NCI-H1436 (cell line): ENCODE measurements at regions not wholly inside any gene's neighbourhood (a gene's known extent, or its start where the extent isn't known, plus 50 kb on each side); places are given as distances from the start of the nearest gene placed in this dataset.
"Not testable (repeated sequence)": the region's sequence is repeated elsewhere in the genome, so short reads cannot be mapped to it uniquely, and the experiment has no call there.

Source experiments
- DNase-seq: peaks from one replicate; lab custom pipeline; 2025; lab: John Stamatoyannopoulos, UW

DNA sequence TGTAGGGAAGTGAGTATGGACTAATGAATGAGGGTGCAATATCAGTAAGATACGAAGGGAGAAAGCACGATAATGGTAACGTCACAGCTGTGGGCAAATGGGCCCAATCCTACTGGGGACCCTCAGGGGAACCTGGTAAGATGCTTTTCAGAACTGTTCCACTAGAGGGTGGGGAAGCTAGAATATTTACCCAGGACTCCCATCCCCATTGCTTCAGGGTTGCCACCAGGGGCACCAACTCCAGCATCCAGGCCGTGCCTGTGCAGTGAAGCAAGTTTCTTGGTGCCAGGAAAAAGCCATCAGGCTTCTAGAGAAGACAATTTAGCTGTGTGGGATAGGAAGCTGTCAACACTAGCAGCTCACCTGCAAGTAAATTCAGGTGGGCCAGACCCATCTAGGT lies 409.3 kb downstream of the AGTPBP1 start:
- DNase-seq = no peak

DNA sequence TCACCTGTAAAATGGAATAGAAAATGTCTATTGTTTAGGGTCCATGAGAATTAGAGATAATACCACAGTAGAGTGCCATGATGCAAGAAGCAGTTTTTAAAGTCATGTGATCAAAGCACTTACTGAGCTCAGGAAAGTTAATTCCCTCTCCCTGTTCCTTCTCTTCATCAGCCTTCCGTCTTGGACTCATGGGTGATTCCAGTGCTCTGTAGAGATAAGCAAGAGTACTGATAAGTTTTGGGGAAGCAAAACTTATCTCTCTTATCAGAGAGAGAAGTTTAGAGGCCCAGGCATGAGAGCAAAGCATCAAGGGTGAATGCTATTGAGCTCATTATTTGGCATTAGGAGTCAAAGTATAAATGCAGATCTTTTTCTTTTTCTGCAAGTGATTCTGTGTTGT lies 410.1 kb downstream of the AGTPBP1 start:
- no peak for DNase-seq

DNA sequence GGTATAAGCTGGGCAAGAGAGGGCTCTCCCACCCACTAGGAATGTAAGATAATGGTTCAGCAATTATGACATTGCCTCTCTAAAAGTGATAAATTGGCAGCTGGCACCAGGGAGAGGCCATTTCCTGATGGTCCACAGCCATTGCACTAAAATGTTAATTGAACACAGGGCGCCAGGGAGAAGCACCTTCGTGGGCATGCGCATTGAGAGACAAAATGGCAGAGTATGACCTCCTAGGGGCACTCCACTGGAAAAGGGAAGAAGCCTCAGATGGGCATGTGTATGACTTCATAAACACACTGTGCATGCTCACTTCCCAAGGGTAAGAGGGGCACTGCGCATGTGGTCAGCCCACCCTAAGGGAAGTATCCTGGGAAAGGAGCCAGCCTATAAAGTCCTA lies 419.2 kb downstream of the AGTPBP1 start:
- no peak for DNase-seq

DNA sequence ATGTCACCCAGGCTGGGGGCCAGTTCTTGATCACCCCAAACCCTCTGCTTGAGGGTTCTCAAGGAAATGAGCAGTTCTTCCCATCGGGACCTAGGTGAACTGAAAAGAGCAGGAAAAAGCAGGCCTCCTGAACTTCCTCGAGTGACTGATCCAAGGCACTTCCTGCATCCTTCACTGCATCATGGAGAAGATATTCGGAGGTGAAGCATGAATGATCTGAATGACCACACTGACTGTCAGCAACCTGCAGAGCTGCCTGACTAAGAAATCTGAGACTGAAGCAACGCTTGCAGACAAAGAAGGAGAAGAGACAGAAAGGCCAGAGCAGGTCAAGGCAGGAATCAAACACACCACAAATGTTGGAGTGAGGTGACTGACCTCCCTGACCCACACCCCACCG lies 420.2 kb downstream of the AGTPBP1 start:
- no peak for DNase-seq

DNA sequence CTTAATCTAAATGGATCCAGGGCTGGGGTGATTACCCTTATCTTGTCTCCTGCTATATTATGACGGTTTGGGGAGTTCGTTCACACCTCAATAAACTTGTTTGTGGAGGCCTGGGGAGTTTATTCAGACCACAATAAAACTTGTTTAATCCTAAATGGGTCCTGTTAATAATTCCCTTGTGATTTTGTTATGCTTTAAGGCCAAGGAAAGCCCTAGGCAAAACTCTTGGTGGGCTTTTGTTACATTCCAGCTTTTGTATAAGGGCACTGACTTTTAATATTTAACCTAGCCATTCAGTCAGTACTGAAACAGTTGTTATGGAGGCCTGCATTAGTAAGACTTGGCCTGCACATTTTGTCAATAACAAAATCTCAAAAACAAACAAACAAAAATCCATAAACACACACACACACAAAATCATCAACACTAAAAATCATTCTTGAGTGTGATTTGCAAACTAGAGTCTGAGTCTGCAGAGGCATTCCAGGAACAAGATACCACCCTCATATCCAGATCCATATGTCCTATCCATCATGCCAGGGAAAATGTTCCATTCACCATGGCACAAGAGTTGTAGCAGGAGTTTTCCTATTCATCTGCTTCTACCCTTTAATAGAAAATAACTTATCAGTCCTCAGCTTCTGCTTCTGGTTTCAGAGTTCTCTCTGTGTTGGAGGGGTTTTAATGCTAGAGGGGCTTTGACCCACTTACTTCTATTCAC lies 421.7 kb downstream of the AGTPBP1 start:
- no peak for DNase-seq

DNA sequence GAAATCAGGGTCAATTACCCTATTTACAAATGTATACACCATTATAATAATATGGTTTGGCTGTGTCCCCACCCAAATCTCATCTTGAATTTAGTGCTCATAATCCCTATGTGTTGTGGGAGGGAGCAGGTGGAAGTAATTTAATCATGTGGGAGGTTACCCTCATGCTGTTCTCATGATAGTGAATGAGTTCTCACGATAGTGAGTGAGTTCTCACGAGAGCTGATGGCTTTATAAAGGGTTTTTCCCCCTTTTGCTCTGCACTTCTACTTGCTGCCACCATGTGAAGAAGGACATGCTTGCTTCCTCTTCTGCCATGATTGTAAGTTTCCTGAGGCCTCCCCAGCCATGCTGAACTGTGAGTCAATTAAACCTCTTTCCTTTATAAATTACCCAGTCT lies 426.2 kb downstream of the AGTPBP1 start:
- DNase-seq = not testable (repeated sequence)

DNA sequence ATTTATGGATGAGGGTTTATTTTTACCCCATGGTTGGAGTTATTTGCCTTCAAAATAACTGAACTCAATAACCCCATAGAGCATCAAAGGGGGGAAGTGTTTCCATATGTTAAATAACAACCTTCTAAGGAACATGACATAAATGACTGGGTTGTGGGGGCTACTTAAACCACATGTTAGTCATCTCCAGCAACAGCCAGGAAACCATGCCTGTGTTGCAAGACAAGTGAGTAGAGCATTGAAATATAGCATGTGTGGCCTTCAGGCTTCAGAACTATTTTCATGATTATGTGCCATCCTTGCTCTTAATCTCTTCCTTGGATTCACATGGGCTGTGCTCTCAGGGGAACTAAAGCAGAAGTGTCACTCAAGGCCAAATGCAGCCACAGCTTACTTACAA lies 431.2 kb downstream of the AGTPBP1 start:
- no peak for DNase-seq

DNA sequence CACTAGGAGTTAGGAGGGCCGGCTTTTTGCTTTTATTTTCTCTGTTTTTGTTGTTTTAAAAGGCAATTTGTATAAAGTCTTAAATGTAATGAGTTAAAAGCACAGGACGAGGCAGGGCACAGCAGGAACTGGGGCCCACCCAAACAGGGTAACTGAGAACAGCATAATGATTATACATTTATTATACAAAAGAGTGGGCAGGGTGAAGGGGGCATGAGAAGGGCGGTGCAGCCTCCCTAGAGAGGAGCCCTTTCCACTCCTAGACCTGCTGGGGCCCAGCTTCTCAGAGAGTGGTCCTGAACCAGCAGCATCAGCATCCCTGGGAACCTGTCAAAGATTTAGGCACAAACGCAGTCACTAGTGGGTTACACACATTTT lies 438.0 kb downstream of the AGTPBP1 start:
- no peak for DNase-seq

DNA sequence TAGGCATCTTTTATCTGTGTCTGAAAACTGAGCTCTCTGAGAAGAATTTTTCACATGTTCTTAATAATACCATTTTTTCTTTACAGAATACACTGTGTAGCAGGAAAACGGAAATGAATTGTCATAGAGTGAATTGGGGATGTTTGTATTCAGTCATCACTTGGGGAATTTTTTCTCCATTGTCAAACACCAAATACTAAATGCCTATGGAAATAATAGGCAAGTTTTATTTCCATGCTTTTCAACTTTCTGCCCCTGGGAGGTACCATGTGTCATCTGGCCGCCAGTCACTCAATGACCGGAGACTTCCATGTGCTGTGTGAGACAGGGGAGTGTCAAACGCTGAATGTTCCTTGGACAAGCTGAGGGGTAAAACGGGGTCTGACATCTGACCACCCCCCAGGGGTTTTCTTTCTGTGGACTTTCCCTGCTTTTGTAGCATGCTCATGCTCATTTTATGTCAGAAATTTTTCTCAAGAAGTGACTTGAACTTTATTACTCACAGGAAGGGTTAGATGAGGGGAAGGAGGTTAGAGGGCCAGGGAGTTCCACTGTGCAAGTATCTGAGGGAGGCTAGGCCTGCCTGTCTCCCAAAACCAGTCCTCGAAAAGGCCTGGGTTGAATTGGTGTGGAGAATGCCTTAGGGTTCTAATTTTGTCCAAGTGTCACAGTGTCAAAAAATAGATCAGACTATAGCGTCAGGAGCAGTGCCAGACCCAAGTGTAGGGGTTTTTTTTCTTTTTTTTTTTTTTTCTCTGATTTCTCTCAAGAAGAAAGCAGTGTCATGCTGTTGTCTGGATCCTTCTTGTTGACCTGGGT lies 438.6 kb downstream of the AGTPBP1 start:
- DNase-seq = no peak

DNA sequence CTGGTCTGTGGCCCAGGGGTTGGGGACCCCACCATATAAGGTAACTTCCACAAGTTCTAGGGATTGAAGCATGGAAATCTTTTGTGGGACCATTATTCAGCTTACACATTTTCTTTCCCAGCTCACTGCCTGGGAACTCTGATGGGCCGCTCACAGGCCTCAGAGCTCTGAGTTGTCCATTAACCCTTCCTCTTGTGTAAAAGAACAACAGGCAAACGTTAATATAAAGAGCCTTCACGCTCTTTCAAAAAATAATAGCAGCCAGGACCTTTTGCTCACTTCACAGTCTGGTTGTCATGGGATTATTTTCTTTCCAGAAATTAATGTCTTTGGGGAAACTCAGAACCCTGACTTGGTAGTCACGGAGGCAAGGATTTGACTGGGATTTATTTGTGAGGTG lies 443.3 kb downstream of the AGTPBP1 start:
- DNase-seq = no peak

DNA sequence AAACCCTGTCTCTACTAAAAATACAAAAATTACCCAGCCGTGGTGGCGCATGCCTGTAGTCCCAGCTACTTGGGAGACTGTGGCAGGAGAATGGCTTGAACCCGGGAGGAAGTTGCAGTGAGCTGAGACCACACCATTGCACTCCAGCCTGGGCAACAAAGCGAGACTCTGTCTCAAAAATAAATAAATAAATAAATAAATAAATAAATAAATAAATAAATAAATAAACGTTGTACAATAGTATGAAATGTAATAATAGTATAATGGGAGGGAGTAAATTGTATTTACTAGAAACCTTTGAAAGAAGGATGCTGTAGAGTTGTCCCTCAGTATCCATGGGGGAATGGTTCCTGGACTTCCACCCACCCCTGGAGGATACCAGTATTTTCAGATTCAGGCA lies 446.5 kb downstream of the AGTPBP1 start:
- not testable (repeated sequence) for DNase-seq

DNA sequence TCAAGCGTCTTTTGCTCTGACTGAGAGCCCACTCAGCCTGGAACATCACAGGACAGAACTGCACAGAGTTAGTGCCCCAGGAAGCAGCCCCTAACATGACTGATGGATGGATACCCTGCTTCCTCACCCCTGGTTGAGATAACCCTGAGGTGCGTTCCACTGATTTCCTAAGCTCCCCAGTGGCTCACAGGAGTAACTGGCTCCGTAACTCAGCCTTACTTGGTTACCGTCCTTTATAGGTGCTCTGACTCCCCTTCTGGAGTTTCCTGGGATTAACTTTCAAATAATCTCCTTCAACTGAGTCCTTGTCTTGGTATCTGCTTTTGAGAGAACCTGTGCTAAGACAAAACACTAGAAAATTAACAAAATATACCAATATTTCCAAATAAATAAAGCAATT lies 449.5 kb downstream of the AGTPBP1 start:
- DNase-seq = no peak

DNA sequence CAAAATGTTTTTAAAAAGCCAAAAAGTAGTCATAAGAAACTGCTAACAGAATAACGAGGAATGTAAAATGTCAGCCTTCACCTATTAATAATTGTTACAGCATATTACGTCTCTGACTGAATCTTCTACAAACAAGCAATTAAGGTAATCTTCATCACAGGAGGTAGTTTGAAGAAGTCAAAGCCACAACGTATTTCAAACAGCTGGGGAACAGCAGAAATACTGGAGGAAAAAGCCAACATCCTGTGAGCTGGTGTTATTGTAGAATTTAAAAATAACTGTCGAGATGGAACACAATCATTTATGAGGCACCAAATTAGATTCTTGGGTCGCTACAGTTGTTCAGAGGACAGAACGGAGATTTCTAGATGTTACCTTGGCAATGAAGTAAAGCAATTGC lies 450.5 kb downstream of the AGTPBP1 start:
- DNase-seq = no peak

DNA sequence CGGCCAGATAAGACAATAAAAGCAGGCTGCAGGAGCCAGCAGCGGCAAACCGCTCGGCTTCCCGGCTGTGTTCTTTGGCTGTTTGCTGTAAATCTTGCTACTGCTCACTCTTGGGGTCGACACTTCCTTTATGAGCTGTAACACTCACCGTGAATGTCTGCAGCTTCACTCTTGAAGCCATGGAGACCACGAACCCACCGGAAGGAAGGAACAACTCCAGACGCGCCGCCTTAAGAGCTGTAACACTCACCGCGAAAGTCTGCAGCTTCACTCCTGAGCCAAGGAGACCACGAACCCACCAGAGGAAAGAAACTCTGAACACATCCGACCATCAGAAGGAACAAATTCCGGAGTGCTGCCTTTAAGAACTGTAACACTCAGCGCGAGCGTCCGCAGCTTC lies 451.7 kb downstream of the AGTPBP1 start:
- DNase-seq = no peak

DNA sequence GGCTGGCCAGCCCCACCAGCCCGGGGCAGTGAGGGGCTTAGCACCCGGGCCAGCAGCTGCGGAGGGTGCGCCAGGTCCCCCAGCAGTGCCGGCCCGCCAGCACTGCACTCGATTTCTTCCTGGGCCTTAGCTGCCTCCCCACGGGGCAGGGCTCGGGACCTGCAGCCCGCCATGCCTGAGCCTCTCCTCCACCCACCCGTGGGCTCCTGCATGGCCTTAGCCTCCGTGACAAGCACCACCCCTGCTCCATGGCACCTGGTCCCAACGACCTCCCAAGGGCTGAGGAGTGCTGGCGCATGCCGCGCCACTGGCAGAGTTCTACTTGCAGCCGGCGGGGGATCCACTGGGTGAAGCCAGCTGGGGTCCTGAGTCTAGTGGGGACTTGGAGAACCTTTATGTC lies 452.6 kb downstream of the AGTPBP1 start:
- DNase-seq = no peak

DNA sequence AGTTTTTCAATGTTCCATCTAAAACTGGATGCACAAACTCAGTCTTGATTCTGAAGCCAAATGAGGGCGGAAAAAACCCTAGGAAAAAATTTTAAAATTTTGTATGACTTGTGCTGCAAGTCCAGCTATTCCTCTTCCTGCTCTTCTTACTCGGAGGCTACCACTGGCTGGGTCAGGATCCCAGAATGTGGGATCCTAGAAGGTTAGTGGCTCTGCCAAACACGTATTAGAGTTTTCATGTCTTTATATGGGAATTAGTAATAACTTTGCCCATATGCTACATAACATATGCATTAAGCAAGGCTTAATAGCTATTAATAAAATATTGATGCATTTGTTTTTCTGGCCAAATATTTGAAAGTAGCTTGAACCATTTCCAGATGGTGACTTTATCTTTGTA lies 458.3 kb downstream of the AGTPBP1 start:
- DNase-seq = no peak

DNA sequence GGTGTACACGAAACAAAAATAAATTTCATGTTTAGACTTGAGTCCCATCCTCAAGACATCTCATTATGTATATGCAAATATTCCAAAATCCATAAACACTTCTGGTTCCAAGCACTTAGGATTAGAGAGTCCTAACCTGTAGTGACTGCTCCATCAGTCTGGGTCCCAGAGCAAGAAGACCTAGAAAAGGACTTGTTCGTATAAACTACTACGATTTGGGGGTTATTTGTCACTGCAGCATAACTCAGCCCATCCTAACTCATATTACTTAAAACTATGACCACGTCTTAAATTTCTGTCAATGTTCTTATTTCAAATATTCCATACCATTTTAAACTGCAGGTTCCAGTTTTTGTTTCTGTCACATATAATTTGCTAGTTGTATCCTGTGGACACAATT lies 463.0 kb downstream of the AGTPBP1 start:
- DNase-seq = no peak

DNA sequence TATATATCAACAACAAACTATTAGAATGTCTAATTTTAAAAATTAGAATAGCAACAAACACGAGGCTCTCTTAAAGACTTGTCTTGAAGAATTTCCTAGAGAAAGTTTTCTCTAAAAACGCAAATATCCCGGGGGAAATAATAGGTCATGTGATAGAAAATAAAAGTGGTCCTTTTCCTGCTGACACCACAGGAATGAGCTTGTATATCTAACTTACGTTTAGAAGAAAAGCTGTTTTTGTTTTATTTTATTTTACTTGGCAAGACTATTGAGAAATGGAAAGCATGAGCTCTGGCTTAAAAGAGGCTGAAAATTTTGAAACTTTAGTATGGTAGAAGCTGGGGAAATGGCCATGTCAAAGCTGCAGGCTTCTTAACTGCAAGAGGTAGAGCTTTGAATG lies 465.0 kb downstream of the AGTPBP1 start:
- no peak for DNase-seq

DNA sequence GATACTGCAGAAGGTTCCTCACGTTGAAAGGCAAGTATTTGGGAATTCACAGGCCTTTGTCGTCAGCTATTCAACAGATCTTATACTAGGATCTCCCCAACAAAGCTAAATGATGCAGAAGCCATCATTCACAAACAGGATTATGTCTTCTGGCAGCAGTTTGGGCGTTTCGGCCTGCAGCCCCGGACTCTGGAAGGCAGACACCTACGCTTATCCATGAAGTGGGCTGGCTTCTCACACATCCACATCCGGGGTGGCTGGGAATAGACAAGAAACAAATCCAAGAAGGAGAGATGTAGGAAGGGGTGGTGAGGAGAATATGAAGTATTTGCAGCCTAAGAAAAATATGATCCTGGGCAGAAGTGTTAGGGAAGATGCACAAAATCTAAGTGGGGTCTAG lies 471.9 kb downstream of the AGTPBP1 start:
- DNase-seq = no peak

DNA sequence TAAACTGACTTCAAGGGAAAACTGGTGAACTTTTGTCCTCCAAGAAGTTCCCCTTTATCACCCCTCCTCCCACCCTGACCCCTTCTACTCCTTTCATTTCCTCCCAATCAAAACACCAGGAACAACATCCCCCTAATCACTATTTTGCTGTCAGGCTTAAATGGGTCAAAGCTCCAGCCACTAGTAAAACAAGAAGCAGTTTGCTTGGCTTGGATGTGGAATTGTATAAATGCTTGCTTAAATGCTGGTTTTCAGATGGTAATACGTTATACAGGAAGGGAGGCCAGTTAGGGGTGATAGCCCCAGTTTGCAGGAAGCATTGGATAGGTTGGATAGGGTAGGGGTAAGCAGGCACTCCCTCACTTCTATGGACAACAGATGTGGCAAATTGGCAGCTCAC lies 473.6 kb downstream of the AGTPBP1 start:
- DNase-seq = no peak

DNA sequence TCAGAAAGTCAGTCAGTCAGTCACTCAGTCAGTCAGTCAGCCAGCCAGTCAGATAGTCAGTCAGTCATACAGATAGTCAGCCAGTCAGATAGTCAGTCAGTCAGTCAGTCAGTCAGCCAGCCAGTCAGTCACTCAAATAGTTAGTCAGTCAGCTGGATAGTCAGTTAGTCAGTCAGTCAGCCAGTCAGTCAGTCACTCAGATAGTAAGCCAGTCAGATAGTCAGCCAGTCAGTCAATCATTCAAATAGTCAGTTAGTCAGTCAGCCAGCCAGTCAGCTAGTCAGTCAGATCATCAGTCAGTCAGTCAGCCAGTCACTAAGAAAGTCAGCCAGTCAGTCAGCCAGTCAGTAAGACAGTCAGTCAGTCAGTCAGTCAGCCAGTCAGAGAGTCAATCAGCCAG lies 477.1 kb downstream of the AGTPBP1 start:
- no peak for DNase-seq

DNA sequence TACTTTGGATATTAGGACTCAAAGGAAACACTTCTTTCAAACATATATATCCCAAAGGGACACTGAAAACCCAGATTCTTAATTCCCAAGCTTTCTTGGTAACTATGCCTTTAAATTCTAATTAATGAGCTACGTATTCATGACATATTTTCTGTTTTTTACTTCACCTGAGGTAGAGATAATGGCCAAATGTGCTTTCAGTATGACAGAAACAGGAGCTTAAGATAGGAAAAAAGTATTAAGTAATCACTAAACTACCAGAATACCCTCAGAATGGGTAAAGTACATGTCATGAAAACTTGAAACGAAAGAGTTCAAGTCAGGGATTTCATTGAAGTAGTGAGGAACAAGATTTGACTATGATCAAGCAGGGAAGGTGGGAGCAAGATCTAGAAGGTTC lies 478.5 kb downstream of the AGTPBP1 start:
- DNase-seq = no peak

DNA sequence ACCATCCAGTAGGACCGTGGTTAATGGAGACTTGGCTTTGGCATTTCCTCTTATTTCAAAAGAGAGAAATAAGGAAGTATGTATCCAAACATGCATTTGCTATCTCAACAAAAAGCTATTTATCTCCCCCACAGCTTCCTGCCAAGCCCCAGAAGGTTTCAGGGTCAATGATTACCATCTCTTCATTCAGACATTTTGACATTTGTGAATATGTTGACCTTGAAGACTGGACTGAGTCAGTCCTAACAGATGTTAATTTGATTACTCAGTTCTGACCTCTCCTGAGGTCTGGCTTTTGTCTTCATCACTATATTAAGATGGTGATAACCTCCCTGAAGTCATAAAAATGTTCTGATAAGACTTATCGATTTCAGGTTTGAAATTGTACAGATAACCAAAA lies 479.4 kb downstream of the AGTPBP1 start:
- no peak for DNase-seq
